22Rv1 (cell line): ENCODE measurements at regions not wholly inside any gene's neighbourhood (a gene's known extent, or its start where the extent isn't known, plus 50 kb on each side); places are given as distances from the start of the nearest gene placed in this dataset.

Experiments used
- ZFX ChIP-seq: fragments of 450-650 bp; IDR thresholded peaks from 2 replicates; pipeline ENCODE4 v1.6.1; 2017; ENCODE audit warnings: antibody characterized with exemption, borderline replicate concordance
- TF ChIP-seq, protein P1 (sequence below): fragments of 450-650 bp; IDR thresholded peaks from 2 replicates; pipeline ENCODE4 v1.5.1; 2017; ENCODE audit warnings: mild to moderate bottlenecking

DNA sequence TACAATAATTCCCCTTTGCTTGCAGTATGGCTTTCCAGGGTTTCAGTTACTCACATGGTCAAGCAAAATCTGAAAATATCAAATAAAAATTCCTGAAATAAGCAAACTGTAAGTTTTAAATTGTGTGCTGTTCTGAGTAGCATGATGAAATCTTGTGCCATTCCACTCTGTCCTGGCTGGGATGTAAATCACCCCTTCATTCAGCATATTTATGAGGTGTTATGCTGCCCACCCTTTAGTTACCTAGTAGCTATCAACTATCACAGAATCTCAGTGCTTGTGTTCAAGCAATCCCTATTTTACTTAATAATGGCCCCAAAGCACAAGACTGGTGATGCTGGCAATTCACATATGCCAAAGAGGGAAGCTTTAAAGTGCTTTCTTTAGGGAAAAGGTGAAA, 867.7 kb upstream of the NRXN1 start:
- TF ChIP-seq, protein P1, sequence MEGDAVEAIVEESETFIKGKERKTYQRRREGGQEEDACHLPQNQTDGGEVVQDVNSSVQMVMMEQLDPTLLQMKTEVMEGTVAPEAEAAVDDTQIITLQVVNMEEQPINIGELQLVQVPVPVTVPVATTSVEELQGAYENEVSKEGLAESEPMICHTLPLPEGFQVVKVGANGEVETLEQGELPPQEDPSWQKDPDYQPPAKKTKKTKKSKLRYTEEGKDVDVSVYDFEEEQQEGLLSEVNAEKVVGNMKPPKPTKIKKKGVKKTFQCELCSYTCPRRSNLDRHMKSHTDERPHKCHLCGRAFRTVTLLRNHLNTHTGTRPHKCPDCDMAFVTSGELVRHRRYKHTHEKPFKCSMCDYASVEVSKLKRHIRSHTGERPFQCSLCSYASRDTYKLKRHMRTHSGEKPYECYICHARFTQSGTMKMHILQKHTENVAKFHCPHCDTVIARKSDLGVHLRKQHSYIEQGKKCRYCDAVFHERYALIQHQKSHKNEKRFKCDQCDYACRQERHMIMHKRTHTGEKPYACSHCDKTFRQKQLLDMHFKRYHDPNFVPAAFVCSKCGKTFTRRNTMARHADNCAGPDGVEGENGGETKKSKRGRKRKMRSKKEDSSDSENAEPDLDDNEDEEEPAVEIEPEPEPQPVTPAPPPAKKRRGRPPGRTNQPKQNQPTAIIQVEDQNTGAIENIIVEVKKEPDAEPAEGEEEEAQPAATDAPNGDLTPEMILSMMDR, result no peak
- no peak for TF ChIP-seq ZFX
